T-helper 2 cell treated with Interferon-gamma antibody and Interleukin-4, amounts not matched to agents 5 μg/mL and 100 μg/mL, for 36 hours (primary cell): ENCODE measurements at regions not wholly inside any gene's neighbourhood (a gene's known extent, or its start where the extent isn't known, plus 50 kb on each side); places are given as distances from the start of the nearest gene placed in this dataset.

ENCODE experiments used
- DNase-seq: peaks from one replicate; pipeline ENCODE4 v3.0.0; 2021; ENCODE audit warnings: low spot score
- H3K27ac Mint-ChIP-seq: one replicate; pipeline ENCODE4 v1.8.0; 2021; ENCODE audit warnings: mild to moderate bottlenecking, mixed read lengths
- H3K27me3 Mint-ChIP-seq: one replicate; pipeline ENCODE4 v1.8.0; 2021; ENCODE audit warnings: low read depth, mixed read lengths
- H3K36me3 Mint-ChIP-seq: one replicate; pipeline ENCODE4 v1.8.0; 2021; ENCODE audit warnings: low read depth, mixed read lengths
- H3K4me1 Mint-ChIP-seq: one replicate; pipeline ENCODE4 v1.8.0; 2021; ENCODE audit warnings: low read depth, mixed read lengths
- H3K4me3 Mint-ChIP-seq: one replicate; pipeline ENCODE4 v1.8.0; 2022; ENCODE audit warnings: mild to moderate bottlenecking, moderate library complexity, mixed read lengths
- H3K9me3 Mint-ChIP-seq: one replicate; pipeline ENCODE4 v1.8.0; 2021; ENCODE audit warnings: mixed read lengths

DNA sequence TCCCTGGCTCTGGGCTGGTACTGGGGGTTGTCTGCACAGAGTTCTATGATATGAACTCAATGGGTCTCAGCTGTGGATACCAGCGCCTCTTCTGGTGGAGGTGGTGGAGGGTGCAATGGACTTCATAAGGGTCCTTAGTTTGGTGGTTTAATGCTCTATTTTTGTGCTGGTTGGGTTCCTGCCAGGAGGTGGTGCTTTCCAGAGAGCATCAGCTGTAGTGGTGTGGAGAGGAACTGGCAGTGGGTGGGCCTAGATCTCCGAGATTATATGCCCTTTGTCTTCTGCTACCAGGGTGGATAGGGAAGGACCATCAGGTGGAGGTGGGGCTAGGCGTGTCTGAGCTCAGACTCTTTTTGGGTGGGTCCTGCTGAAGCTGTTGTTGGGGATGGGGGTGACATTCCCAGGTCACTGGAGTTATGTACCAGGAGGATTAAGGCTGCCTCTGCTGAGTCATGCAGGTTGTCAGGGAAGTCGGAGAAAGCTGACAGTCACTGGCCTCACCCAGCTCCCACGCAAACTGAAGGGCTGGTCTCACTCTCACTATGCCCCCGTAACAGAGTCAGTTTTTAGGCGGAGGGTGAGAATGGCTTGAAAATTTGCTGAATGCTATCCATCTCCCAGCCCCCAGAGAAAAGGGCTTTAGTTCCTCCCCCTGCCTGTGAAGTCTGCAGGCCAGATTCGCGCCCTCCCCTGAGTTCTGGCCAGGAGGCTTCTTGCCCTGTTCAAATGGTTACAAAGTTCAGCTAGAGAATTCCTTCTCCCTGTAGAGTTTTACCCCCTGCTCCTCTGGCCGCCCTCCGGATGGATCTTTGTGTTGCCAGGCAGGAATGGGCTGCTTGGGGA is 902.9 kb downstream of the LTN1 start:
- no peak overlapping the region for H3K27ac Mint-ChIP-seq
- H3K27me3 Mint-ChIP-seq: no peaks in the 10 kb centered on the region
- no peak for DNase-seq
- H3K4me1 Mint-ChIP-seq: no peaks in the 10 kb centered on the region
- no peak overlapping the region for H3K4me3 Mint-ChIP-seq
- no peaks in the 10 kb centered on the region for H3K36me3 Mint-ChIP-seq
- H3K9me3 Mint-ChIP-seq: peaks cover 10% of the 10 kb centered on the region

DNA sequence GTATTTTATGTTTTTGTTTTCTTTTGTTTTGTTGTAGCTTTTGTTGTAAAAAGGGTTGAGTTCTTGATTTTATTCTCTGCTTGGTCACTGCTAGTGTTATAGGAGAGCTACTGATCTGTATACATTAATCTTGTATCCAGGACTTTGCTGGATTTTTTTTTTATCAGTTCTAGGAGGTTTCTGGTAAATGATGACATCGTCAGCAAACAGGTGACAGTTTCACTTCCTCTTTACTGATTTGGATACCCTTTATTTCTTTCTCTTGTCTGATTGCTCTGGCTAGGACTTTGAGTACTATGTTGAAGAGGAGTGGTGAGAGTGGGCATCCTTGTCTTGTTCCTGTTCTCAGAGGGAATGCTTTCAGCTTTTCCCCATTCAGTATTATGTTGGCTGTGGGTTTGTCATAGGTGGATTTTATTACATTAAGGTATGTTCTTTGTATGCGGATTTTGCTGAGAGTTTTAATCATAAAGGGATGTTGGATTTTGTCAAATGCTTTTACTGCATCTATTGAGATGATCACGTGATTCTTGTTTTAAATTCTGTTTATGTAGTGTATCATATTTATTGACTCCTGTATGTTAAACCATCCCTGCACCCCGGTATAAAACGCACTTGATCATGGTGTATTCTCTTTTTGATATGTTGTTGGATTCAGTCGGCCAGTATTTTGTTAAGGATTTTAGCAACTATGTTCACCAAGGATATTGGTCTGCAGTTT is 905.7 kb downstream of the LTN1 start:
- Mint-ChIP-seq H3K9me3 (peaks cover 14% of the 10 kb centered on the region), H3K36me3 (no peaks in the 10 kb centered on the region), H3K27me3 (no peaks in the 10 kb centered on the region)

DNA sequence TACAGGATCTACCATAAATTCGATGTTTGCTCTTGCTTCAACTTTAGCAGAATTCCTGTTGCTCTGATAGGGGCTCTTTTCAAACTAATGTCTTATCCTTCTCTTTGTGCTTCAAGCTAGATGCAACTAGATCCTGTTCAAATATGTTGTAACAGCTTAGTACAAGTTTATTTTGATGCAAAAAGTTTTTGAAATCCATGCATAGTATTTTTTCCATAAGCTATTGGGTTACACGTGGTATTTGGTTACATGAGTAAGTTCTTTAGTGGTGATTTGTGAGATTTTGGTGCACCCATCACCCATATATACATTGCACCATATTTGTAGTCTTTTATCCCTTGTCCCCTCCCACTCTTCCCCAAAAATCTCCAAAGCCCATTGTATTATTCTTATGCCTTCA is 907.7 kb downstream of the LTN1 start:
- DNase-seq: no peak
- H3K36me3 Mint-ChIP-seq: no peaks in the 10 kb centered on the region
- H3K27me3 Mint-ChIP-seq: no peaks in the 10 kb centered on the region
- no peak overlapping the region for H3K4me3 Mint-ChIP-seq
- H3K27ac Mint-ChIP-seq: no peak overlapping the region
- H3K9me3 Mint-ChIP-seq: peaks cover 14% of the 10 kb centered on the region
- no peaks in the 10 kb centered on the region for H3K4me1 Mint-ChIP-seq

More for the DNA sequence above, 905.7 kb downstream of the LTN1 start:
- Mint-ChIP-seq H3K4me3 (no peak overlapping the region), H3K4me1 (no peaks in the 10 kb centered on the region), H3K27ac (no peak overlapping the region)
- no peak for DNase-seq

DNA sequence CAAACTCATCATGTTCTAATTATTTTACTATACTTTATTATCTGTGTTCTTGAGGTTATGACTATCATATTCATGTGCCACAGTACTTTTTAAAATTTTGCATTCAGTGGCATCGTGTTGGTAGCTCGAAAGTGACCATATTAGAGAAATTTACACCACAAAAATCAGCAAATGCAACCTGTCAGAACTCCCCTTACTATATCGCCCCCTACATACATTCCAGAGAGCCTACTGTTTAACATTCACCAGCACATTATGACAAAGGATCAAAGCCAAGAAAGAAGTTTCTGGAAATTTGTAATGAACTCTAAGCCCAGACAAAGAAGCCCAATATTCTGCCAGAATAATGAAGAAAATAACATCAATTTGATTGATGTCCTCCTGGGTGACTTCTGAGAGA is 909.3 kb downstream of the LTN1 start:
- DNase-seq: no peak
- Mint-ChIP-seq H3K27me3 (no peaks in the 10 kb centered on the region), H3K4me1 (no peaks in the 10 kb centered on the region), H3K4me3 (no peak overlapping the region), H3K36me3 (no peaks in the 10 kb centered on the region), H3K27ac (no peak overlapping the region), H3K9me3 (peaks cover 14% of the 10 kb centered on the region)

DNA sequence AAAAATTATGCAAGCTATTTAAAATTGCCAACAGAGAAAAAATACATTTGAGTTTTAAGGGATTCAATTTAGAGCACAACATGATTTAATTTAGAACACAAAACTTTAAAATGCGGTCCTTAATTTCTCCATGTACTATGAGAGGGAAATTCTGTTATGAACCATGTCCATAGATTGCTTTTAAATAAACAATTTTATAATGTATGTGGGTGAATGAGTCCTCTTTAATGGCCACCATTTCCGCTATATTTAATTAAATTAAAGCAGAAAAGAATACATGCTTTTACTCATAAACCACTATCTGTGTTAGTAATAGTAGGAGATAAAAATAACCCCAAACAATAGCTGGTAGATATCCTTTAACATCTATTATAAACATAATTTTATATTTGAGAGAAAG is 914.6 kb downstream of the LTN1 start:
- Mint-ChIP-seq H3K9me3 (peaks cover 4% of the 10 kb centered on the region), H3K27me3 (no peaks in the 10 kb centered on the region), H3K4me3 (no peak overlapping the region), H3K27ac (no peak overlapping the region), H3K4me1 (no peaks in the 10 kb centered on the region), H3K36me3 (no peaks in the 10 kb centered on the region)
- no peak for DNase-seq

DNA sequence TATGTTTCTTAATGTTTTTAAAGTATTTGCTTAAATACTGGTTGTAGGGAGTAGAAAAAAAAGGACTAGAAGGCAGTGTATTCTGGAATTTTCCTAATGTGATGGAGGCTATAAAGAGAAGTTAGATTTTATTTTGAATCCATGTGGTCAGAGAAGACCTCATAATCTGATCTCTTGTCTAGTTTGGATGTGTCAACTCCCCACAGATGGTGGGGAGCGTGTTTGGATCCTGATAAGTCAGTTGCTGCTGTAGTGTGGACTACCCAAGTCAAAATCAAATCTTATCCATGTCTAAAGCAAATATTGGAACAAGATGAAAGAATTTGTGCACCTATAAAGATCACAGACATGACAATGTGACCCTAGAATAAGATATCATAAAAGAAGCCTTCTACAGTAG is 918.0 kb downstream of the LTN1 start:
- H3K27me3 Mint-ChIP-seq: no peaks in the 10 kb centered on the region
- no peak for DNase-seq
- no peak overlapping the region for H3K4me3 Mint-ChIP-seq
- H3K27ac Mint-ChIP-seq: no peak overlapping the region
- H3K4me1 Mint-ChIP-seq: no peaks in the 10 kb centered on the region
- no peaks in the 10 kb centered on the region for H3K9me3 Mint-ChIP-seq
- H3K36me3 Mint-ChIP-seq: no peaks in the 10 kb centered on the region

DNA sequence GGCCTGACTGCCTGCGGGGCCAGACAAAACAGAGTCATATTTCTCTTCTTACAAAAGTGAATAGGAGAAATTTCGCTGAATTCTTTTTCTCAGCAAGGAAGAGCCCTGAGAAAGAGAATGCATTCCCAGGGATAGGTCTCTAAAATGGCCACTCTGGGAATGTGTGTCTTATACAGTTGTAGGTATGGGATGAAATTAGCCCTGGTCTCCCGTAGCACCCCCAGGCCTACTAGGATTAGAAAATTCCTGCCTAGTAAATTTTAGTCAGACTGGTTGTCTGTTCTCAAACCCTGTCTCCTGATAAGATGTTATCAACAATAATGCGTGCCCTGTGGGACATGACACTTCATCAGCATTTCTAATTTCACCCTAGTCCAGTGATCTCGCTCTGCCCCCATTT is 920.1 kb downstream of the LTN1 start:
- Mint-ChIP-seq H3K27ac (no peak overlapping the region), H3K36me3 (no peaks in the 10 kb centered on the region), H3K4me3 (no peak overlapping the region), H3K4me1 (no peaks in the 10 kb centered on the region), H3K9me3 (no peaks in the 10 kb centered on the region), H3K27me3 (no peaks in the 10 kb centered on the region)
- no peak for DNase-seq

DNA sequence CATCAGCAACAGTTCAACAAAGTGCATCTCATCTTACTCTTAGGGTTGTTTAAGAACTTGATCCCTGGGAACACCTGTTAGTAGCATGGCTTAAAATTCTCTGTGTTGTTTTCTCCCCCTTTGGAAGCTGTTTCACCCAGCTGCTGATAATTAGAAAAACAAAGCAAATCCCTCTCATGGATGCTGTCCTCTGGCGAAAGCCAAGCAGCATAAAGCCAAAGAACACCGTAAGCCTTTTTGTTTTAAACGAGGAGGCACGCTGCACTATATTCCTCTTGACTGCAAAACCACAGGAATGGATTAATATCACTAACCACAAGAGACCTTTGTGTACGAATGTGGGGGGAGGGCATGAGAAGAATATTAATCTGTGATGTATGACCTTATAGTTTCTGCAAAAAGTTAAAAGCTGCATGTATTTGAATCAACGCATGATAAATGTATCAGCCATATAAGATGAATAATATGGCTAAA is 923.2 kb downstream of the LTN1 start:
- Mint-ChIP-seq H3K4me1 (peaks cover 3% of the 10 kb centered on the region), H3K27me3 (no peaks in the 10 kb centered on the region), H3K27ac (no peak overlapping the region), H3K9me3 (peaks cover 4% of the 10 kb centered on the region), H3K36me3 (no peaks in the 10 kb centered on the region), H3K4me3 (no peak overlapping the region)
- DNase-seq: no peak

DNA sequence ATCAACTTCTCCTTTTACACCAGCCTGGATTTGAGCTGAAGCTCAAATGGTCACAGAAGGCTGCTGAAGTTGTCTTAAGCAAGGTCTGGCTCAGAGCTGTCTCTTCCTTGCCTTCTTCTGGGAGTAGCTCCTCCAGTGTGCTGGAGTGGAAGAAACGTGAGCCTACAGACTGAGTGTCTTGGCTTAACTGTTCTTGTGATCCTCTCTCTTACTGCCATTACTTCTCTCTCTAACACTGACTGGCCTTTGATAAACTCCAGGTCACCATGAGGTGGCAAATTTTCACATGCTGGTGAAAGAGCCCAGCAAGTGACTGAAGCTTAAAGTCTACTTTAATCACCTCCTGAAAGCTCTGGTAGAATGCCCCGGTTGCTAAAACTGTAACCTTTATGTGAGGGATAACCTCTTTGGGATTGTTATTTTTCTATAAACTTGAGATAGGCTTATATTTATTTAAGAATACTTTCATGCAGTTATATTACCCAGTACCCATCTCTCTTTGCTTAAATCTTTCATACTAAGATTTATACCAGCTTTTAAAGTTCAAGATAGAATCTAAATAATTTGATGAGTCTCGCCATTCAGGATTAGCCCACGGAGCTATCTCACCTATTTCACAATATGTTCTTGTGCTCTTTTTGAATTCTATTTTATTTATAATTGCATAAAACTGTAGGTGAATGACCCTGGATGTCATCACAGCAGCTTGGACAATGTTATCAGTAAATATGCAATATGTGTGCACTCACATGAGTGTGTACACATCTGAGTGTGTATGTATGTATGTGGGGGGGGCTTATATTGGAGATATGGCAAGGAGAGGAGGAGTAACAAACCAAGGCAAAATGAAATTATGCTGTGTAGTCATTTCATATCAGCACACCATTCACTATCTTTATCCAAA is 924.0 kb downstream of the LTN1 start:
- no peak for DNase-seq
- H3K36me3 Mint-ChIP-seq: no peaks in the 10 kb centered on the region
- H3K4me3 Mint-ChIP-seq: no peak overlapping the region
- peaks cover 4% of the 10 kb centered on the region for H3K9me3 Mint-ChIP-seq
- no peaks in the 10 kb centered on the region for H3K27me3 Mint-ChIP-seq
- peaks cover 3% of the 10 kb centered on the region for H3K4me1 Mint-ChIP-seq
- H3K27ac Mint-ChIP-seq: no peak overlapping the region

DNA sequence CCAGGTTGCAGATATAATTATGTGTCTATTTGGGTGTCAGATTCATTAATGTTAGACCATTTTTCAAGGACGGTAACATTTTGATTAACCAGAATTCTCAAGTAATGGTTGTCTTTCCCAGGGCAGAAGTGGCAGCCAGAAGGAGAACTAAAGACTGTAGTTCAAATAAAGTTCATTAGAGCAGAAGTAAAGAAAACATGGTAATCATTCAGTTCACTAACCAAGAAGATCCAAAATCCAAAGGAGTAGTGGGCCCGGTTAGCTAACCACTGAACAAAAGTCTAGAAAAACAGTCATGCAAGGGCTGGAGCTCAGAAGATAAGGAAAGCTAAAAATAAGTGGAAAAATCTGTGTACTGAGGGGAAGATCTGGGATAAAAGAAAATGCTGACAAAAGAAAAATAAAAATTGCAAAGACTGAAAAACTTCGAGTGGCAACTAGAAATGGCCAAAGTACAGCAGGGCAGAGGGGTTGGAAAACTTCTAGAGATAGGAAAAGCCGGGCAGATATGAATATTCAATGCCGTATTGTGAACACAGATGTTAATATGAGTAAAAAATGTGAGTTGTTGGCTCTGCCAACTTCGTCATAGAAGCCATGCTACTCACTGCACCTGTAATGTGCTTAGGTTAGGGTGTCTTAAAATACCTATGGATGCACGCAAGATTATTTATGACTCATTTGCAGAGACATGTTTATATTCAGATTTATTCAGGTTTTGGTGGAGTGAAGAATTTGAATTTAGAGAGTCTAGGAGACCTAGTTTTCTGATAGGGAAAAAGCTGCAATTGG is 925.9 kb downstream of the LTN1 start:
- Mint-ChIP-seq H3K4me1 (peaks cover 3% of the 10 kb centered on the region), H3K27ac (no peak overlapping the region), H3K36me3 (no peaks in the 10 kb centered on the region), H3K4me3 (no peak overlapping the region), H3K27me3 (no peaks in the 10 kb centered on the region), H3K9me3 (peaks cover 4% of the 10 kb centered on the region)
- no peak for DNase-seq

DNA sequence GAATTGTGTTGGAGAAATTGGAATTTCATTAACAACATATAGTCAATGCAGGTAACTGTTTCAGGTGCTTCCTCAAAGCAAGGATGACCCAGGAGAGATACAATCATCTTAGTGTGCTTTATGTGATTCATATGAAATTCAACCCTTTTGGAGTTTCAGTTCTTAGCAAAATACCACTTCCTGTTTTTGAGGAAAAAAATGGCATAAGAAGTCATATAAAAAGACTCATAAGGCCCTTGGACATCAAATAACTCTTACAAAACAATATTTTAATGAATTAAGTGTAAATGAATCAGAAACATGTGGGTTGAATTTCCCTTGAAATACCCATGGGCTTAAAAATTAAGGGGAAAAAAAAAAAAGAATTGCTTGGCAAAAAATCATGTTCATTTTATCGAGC is 926.6 kb downstream of the LTN1 start:
- Mint-ChIP-seq H3K27ac (no peak overlapping the region), H3K4me1 (peaks cover 3% of the 10 kb centered on the region)

DNA sequence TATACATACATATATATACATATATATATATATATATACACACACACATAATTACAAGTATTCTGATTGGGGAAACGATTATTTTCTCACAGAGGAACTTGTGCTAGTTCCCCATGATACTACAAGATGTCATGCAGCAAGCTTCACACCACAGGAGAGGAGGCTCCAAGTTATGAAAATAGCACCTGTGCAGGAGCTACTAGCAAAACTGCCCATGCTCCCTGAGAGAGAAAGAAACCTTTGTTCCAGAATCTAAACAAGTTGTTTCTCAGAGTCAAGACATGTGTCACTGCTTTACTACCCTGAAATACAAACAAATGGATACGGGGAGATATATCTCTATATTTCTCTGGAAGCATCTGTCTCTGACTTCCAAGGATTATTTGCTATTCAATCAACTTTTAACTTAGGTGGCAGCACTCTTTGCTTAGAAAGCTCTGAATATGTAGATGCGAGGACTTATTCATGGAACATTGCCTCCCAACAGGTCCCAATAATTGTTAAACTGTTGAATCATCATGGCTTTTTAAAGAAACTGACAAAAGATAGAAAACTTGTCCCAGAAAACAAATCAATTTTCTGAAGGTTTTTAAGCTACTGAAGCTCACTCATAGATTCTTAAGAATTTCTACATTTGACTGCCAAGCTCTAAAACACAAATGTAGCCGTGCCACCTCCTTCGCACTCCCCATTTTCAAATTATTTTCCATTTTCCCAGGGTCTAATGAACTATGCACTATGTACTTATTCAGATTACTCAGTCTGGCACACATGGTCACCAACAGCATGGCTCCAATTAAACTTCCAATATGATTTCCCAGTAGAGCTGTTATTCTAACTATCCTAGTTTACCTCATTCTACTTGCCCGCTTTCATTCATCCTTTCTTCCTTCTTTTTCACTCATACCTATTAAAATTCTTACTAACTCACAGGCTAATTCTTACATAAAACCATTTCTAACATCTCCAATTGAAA is 929.1 kb downstream of the LTN1 start:
- peaks cover 4% of the 10 kb centered on the region for H3K9me3 Mint-ChIP-seq
- H3K36me3 Mint-ChIP-seq: no peaks in the 10 kb centered on the region
- H3K27me3 Mint-ChIP-seq: no peaks in the 10 kb centered on the region

More for the DNA sequence above, 926.6 kb downstream of the LTN1 start:
- DNase-seq: no peak
- peaks cover 4% of the 10 kb centered on the region for H3K9me3 Mint-ChIP-seq
- no peak overlapping the region for H3K4me3 Mint-ChIP-seq
- no peaks in the 10 kb centered on the region for H3K27me3 Mint-ChIP-seq
- H3K36me3 Mint-ChIP-seq: no peaks in the 10 kb centered on the region

More for the DNA sequence above, 929.1 kb downstream of the LTN1 start:
- H3K27ac Mint-ChIP-seq: no peak overlapping the region
- peaks cover 3% of the 10 kb centered on the region for H3K4me1 Mint-ChIP-seq
- H3K4me3 Mint-ChIP-seq: no peak overlapping the region
- DNase-seq: no peak
